Keratinocyte (primary cell): ENCODE measurements at regions not wholly inside any gene's neighbourhood (a gene's known extent, or its start where the extent isn't known, plus 50 kb on each side); places are given as distances from the start of the nearest gene placed in this dataset.

ENCODE experiments used
- DNase-seq: peaks from one replicate; pipeline ENCODE4 v3.0.0-alpha.2; 2011; ENCODE audit warnings: low read depth, missing footprints, low spot score
- FAIRE-seq: peaks from 2 replicates; lab custom pipeline; 2011; peaks lifted over from hg19 to GRCh38; lab: Jason Lieb, UNC
- H2AFZ ChIP-seq: 2 replicates; pipeline ENCODE4 v1.6.0; 2012; ENCODE audit warnings: low read length, control low read depth, inconsistent platforms; ENCODE audit not compliant: control insufficient read depth
- H3K27ac ChIP-seq: 2 replicates; pipeline ENCODE4 v1.5.1; 2011; ENCODE audit warnings: low read length; ENCODE audit not compliant: control insufficient read depth, insufficient read depth
- H3K27me3 ChIP-seq: 3 replicates; pipeline ENCODE4 v1.6.0; 2011; ENCODE audit warnings: low read length; ENCODE audit not compliant: control insufficient read depth, insufficient read depth; ENCODE audit errors: extremely low read depth
- H3K36me3 ChIP-seq, 2 experiments: 2 replicates in 1 of 2; 3 replicates in 1 of 2; pipeline ENCODE4 v1.5.1; 2011; ENCODE audit warnings: low read length in 2 of 2, mild to moderate bottlenecking in 1 of 2; ENCODE audit not compliant: control insufficient read depth in 2 of 2, insufficient read depth in 2 of 2; ENCODE audit errors: extremely low read depth in 1 of 2
- H3K4me1 ChIP-seq: 3 replicates; pipeline ENCODE4 v1.5.1; 2011; ENCODE audit warnings: low read length; ENCODE audit not compliant: control insufficient read depth, insufficient read depth; ENCODE audit errors: extremely low read depth
- H3K4me2 ChIP-seq: 3 replicates; pipeline ENCODE4 v1.6.0; 2011; ENCODE audit warnings: low read depth, low read length; ENCODE audit not compliant: control insufficient read depth, insufficient read depth; ENCODE audit errors: extremely low read depth
- H3K4me3 ChIP-seq, 3 experiments: fragments of 200-600 bp in 1 of 3; sonication (generic) in 1 of 3; 2 replicates in 2 of 3; 3 replicates in 1 of 3; pipeline ENCODE4 v1.5.1; 2011 to 2016; ENCODE audit warnings: low read length in 3 of 3, mild to moderate bottlenecking in 3 of 3, control low read depth in 2 of 3, inconsistent platforms in 1 of 3, low read depth in 1 of 3, mixed read lengths in 1 of 3, mixed run types in 1 of 3, moderate library complexity in 1 of 3; ENCODE audit not compliant: control insufficient read depth in 2 of 3, insufficient read depth in 2 of 3; ENCODE audit errors: extremely low read depth in 1 of 3
- H3K79me2 ChIP-seq: 2 replicates; pipeline ENCODE4 v1.6.0; 2012; ENCODE audit warnings: low read length; ENCODE audit not compliant: control insufficient read depth, insufficient read depth
- H3K9ac ChIP-seq: 3 replicates; pipeline ENCODE4 v1.6.0; 2011; ENCODE audit warnings: low read length; ENCODE audit not compliant: control insufficient read depth, insufficient read depth; ENCODE audit errors: extremely low read depth
- H3K9me1 ChIP-seq: 3 replicates; pipeline ENCODE4 v1.6.0; 2011; ENCODE audit warnings: low read length; ENCODE audit not compliant: control insufficient read depth, insufficient read depth; ENCODE audit errors: extremely low read depth
- H3K9me3 ChIP-seq: 2 replicates; pipeline ENCODE4 v1.5.1; 2012; ENCODE audit warnings: low read depth, low read length; ENCODE audit not compliant: control insufficient read depth
- H4K20me1 ChIP-seq: 3 replicates; pipeline ENCODE4 v1.6.0; 2011; ENCODE audit warnings: low read length; ENCODE audit not compliant: control insufficient read depth, insufficient read depth; ENCODE audit errors: extremely low read depth
- CTCF ChIP-seq, 3 experiments: IDR thresholded peaks in 1 of 3; conservative IDR thresholded peaks in 1 of 3; optimal IDR thresholded peaks in 1 of 3; 2 replicates in 2 of 3; 3 replicates in 1 of 3; pipeline versions ENCODE3 to v1.5.1; 2011; ENCODE audit warnings: low read length in 3 of 3, mild to moderate bottlenecking in 3 of 3, moderate library complexity in 2 of 3, control low read depth in 1 of 3, inconsistent platforms in 1 of 3; ENCODE audit not compliant: insufficient read depth in 2 of 3; ENCODE audit errors: extremely low read depth in 1 of 3
- EZH2 ChIP-seq: IDR thresholded peaks from one replicate; pipeline ENCODE4 v1.6.1; 2012; ENCODE audit warnings: inconsistent platforms, mild to moderate bottlenecking, low read length, moderate library complexity
- dilution Hi-C: fragments of 300-500 bp; cut with MboI; formaldehyde crosslinking; loops from one replicate; pipeline ENCODE4 v1.7.0; 2020; ENCODE audit warnings: low sequenced_read_pairs; ENCODE audit not compliant: extremely low pct_ligation_motif_present

GRCh38 chrX:69062493-69062892, 102.8 kb downstream of the PJA1 start:
- Histone ChIP-seq H3K36me3 (no peaks in the 10 kb centered on the region), H3K4me1 (no peaks in the 10 kb centered on the region), H2AFZ (no peak overlapping the region), H3K9ac (no peak overlapping the region), H3K27me3 (no peaks in the 10 kb centered on the region), H3K9me1 (no peaks in the 10 kb centered on the region), H3K4me3 (no peak overlapping the region), H3K4me2 (no peak overlapping the region), H3K27ac (no peak overlapping the region), H3K79me2 (no peaks in the 10 kb centered on the region), H4K20me1 (no peaks in the 10 kb centered on the region), H3K9me3 (no peaks in the 10 kb centered on the region)
- no peak for DNase-seq
- no peak for FAIRE-seq
- TF ChIP-seq CTCF (optimal IDR thresholded peaks at IDR 0.05 in 1 of 3, IDR thresholded peaks at IDR 0.05 in 1 of 3, conservative IDR thresholded peaks at IDR 0.05 in 1 of 3; ENCODE audit: extremely low read depth in 1 of 3, insufficient read depth in 2 of 3, low read length in 3 of 3), result no peak
- TF ChIP-seq EZH2, result no peak
- dilution Hi-C loops, result no loop called here

- Histone ChIP-seq H4K20me1 (no peaks in the 10 kb centered on the region), H3K4me3 (no peak overlapping the region), H3K36me3 (no peaks in the 10 kb centered on the region), H3K79me2 (no peaks in the 10 kb centered on the region), H3K9ac (no peak overlapping the region), H3K9me1 (no peaks in the 10 kb centered on the region), H3K4me1 (no peaks in the 10 kb centered on the region), H3K27ac (no peak overlapping the region), H2AFZ (no peak overlapping the region), H3K9me3 (no peaks in the 10 kb centered on the region), H3K27me3 (no peaks in the 10 kb centered on the region), H3K4me2 (no peak overlapping the region)
- dilution Hi-C loops, result no loop called here
- no peak for TF ChIP-seq EZH2
- peak in 2 of 3 experiments; percentile 24 for TF ChIP-seq CTCF (optimal IDR thresholded peaks at IDR 0.05 in 1 of 3, IDR thresholded peaks at IDR 0.05 in 1 of 3, conservative IDR thresholded peaks at IDR 0.05 in 1 of 3; ENCODE audit: extremely low read depth in 1 of 3, insufficient read depth in 2 of 3, low read length in 3 of 3)
- DNase-seq (no peak), FAIRE-seq (no peak)
Measured at GRCh38 chrX:69060631-69061408, 104.4 kb downstream of the PJA1 start.
